ENCODE measurements at regions not wholly inside any gene's neighbourhood (a gene's known extent, or its start where the extent isn't known, plus 50 kb on each side); places are given as distances from the start of the nearest gene placed in this dataset.
"Not testable (repeated sequence)": the region's sequence is repeated elsewhere in the genome, so short reads cannot be mapped to it uniquely, and the experiment has no call there.

DNA sequence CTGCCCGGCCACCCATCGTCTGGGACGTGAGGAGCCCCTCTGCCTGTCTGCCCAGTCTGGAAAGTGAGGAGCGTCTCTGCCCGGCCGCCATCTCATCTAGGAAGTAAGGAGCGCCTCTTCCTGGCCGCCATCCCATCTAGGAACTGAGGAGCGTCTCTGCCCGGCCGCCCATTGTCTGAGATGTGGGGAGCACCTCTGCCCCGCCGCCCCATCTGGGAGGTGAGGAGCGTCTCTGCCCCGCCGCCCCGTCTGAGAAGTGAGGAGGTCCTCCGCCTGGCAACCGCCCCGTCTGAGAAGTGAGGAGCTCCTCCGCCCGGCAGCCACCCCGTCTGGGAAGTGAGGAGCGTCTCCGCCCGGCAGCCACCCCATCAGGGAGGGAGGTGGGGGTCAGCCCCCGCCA, 56.4 kb upstream of the ZNF746 start:
- TF ChIP-seq EZH2 (IDR thresholded peaks at IDR 0.05; ENCODE audit: borderline replicate concordance, low read depth, low read length, severe bottlenecking), result not testable (repeated sequence)
- TF ChIP-seq, protein P1, sequence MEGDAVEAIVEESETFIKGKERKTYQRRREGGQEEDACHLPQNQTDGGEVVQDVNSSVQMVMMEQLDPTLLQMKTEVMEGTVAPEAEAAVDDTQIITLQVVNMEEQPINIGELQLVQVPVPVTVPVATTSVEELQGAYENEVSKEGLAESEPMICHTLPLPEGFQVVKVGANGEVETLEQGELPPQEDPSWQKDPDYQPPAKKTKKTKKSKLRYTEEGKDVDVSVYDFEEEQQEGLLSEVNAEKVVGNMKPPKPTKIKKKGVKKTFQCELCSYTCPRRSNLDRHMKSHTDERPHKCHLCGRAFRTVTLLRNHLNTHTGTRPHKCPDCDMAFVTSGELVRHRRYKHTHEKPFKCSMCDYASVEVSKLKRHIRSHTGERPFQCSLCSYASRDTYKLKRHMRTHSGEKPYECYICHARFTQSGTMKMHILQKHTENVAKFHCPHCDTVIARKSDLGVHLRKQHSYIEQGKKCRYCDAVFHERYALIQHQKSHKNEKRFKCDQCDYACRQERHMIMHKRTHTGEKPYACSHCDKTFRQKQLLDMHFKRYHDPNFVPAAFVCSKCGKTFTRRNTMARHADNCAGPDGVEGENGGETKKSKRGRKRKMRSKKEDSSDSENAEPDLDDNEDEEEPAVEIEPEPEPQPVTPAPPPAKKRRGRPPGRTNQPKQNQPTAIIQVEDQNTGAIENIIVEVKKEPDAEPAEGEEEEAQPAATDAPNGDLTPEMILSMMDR (IDR thresholded peaks at IDR 0.05; ENCODE audit: borderline replicate concordance, extremely low read depth, low read length, poor library complexity, severe bottlenecking), result not testable (repeated sequence)

All from DND-41 (cell line).